ENCODE measurements at regions not wholly inside any gene's neighbourhood (a gene's known extent, or its start where the extent isn't known, plus 50 kb on each side); places are given as distances from the start of the nearest gene placed in this dataset.

DNA sequence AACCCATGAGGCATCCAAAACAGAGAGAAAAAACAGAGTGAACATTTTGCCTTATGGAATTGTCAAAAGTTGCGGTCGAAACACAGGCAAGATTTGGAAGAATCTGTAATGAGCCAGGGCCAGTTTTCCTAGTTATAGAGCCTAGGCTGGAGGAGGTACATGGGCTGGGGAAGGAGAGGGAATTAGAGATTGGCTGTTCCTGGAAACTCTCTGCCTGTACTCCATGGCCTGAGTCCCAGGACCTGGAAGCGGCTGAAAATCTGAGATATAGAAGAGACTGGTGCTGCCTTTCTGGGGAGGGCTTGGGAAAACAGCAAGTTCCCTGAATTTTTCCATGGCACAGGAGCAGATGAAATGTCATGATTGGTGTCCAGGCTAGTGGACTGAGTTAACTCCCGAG lies 122.8 kb upstream of the KLF12 start:
- peaks cover 46% of the 10 kb centered on the region for H3K36me3 Mint-ChIP-seq
- peaks cover 45% of the 10 kb centered on the region for H3K4me1 ChIP-seq (ENCODE audit: control insufficient read depth, insufficient read depth, low read length, poor library complexity, severe bottlenecking)
- peak overlapping the region in 3 of 4 donors; percentile 39 to 91 (median 48) for H3K4me3 Mint-ChIP-seq
- no peak overlapping the region for H3K27ac ChIP-seq (ENCODE audit: insufficient read depth, low read length, poor library complexity, severe bottlenecking)
- H3K9me3 Mint-ChIP-seq: peaks cover 0 to 6% (median 0%) of the 10 kb centered on the region in 7 donors
- peaks cover 52 to 87% (median 71%) of the 10 kb centered on the region in 4 donors for H3K4me1 Mint-ChIP-seq
- peaks cover 10% of the 10 kb centered on the region for H3K36me3 ChIP-seq (ENCODE audit: control insufficient read depth, insufficient read depth, low read length)
- no peaks in the 10 kb centered on the region for H3K27me3 ChIP-seq (ENCODE audit: control insufficient read depth, insufficient read depth, low read length)
- ATAC-seq (ENCODE audit: low read depth in 2 of 2) (no peak), DNase-seq (no peak)
- no peaks in the 10 kb centered on the region for H3K27me3 Mint-ChIP-seq
- H3K27ac Mint-ChIP-seq: peak overlapping the region; percentile 66 to 93 (median 78)
- H3K4me3 ChIP-seq (ENCODE audit: low read depth, low read length): peak overlapping the region; percentile 64
- H3K9me3 ChIP-seq (ENCODE audit: control insufficient read depth in 2 of 2, low read length in 2 of 2): no peaks in the 10 kb centered on the region

DNA sequence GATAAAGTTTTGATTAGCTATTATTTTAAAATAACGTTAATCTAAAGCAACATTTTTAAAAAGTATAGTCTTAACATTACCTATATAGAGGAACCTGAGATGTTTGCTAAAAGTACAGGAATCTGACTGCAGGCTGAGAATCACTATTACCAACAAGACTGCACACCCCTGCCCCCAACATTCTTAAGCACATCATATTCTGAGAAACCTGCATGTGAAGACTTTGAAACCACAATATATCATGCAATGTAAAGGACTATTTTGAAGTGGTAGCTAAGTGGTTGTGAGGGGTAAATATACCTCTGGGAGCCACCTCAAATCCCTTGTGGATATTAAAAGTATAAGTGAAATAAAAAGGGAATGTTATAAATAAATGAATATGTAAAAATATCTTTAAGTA lies 119.0 kb upstream of the KLF12 start:
- Mint-ChIP-seq H3K27ac (peak overlapping the region in 2 of 3 donors; percentile 95 to 99), H3K36me3 (peaks cover 40% of the 10 kb centered on the region), H3K27me3 (no peaks in the 10 kb centered on the region), H3K4me1 (peaks cover 47 to 97% (median 72%) of the 10 kb centered on the region in 4 donors), H3K9me3 (peaks cover 0 to 7% (median 0%) of the 10 kb centered on the region in 7 donors), H3K4me3 (peak overlapping the region in 3 of 4 donors; percentile 22 to 78 (median 45))
- Histone ChIP-seq H3K36me3 (ENCODE audit: control insufficient read depth, insufficient read depth, low read length) (peaks cover 10% of the 10 kb centered on the region), H3K4me3 (ENCODE audit: low read depth, low read length) (no peak overlapping the region), H3K4me1 (ENCODE audit: control insufficient read depth, insufficient read depth, low read length, poor library complexity, severe bottlenecking) (peaks cover 60% of the 10 kb centered on the region), H3K9me3 (ENCODE audit: control insufficient read depth in 2 of 2, low read length in 2 of 2) (no peaks in the 10 kb centered on the region), H3K27me3 (ENCODE audit: control insufficient read depth, insufficient read depth, low read length) (no peaks in the 10 kb centered on the region), H3K27ac (ENCODE audit: insufficient read depth, low read length, poor library complexity, severe bottlenecking) (no peak overlapping the region)
- ATAC-seq (ENCODE audit: low read depth in 2 of 2): peak; percentile 36 to 45
- DNase-seq: peak in 1 of 3 donors; percentile 65

DNA sequence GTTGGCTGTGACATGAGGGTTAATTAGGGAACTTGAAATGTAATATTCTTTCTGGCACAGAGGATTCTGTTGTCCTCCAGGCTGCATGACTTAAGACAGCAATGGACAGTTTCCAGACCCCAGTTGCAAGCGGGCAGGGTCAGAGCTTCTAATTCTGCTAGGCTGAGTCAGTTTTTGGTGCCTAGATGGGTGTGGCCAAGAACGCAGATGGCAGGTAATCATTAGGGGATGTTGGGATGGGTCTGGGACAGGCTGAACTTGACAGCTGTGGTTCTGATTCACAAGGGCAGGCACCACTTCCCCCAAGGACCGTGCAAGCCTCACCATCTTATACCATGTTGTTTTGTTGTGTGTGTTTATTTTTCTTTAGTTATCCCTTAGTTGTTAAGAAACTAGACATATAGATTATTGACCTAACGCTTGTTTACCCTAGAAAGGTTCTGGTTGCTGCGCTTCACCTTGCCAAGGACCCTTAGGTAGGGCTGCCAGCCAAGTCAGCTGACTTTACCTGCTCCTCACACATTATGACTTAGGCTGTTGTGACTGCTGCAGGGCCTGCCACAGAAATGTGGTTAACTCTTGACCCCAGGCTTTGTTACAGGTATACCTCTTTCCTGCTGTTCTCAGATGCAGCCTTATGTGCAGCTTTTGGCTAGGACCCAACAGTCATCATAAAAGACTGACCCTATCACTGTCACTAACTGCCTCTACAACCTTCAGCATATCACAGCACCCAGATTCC lies 117.7 kb upstream of the KLF12 start:
- Mint-ChIP-seq H3K27me3 (no peaks in the 10 kb centered on the region), H3K4me1 (peaks cover 47 to 96% (median 70%) of the 10 kb centered on the region in 4 donors), H3K4me3 (peak overlapping the region in 3 of 4 donors; percentile 49 to 82 (median 78)), H3K36me3 (peaks cover 32% of the 10 kb centered on the region), H3K27ac (peak overlapping the region; percentile 77 to 98 (median 95)), H3K9me3 (peaks cover 0 to 7% (median 0%) of the 10 kb centered on the region in 7 donors)
- no peaks in the 10 kb centered on the region for H3K27me3 ChIP-seq (ENCODE audit: control insufficient read depth, insufficient read depth, low read length)
- no peak overlapping the region for H3K27ac ChIP-seq (ENCODE audit: insufficient read depth, low read length, poor library complexity, severe bottlenecking)
- peaks cover 60% of the 10 kb centered on the region for H3K4me1 ChIP-seq (ENCODE audit: control insufficient read depth, insufficient read depth, low read length, poor library complexity, severe bottlenecking)
- ATAC-seq (ENCODE audit: low read depth in 2 of 2) (no peak), DNase-seq (no peak)
- no peaks in the 10 kb centered on the region for H3K9me3 ChIP-seq (ENCODE audit: control insufficient read depth in 2 of 2, low read length in 2 of 2)
- H3K4me3 ChIP-seq (ENCODE audit: low read depth, low read length): peak overlapping the region; percentile 43
- peaks cover 6% of the 10 kb centered on the region for H3K36me3 ChIP-seq (ENCODE audit: control insufficient read depth, insufficient read depth, low read length)

DNA sequence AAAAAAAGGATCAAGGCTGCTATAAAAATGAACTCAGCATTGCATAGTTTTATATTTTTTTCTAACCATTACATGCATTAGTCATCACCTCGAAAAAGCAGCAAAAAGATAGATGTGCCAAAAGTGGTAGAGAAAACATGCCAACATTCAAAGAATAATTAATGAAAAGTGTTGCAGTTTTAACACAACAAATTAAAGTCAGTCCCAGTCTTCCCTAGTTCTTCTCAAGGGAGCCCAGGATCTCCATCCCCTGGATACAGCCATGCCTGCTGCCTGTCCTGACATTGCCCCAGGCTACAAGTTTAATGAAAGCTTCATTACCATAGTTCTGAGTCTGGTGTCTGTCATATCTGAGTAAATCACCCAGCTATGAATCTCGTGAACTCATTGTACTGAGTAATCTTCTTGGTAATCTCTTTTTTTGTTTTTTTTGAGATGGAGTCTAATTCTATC lies 116.6 kb upstream of the KLF12 start:
- no peak overlapping the region for H3K27ac ChIP-seq (ENCODE audit: insufficient read depth, low read length, poor library complexity, severe bottlenecking)
- H3K36me3 ChIP-seq (ENCODE audit: control insufficient read depth, insufficient read depth, low read length): peaks cover 5% of the 10 kb centered on the region
- peaks cover 47 to 96% (median 68%) of the 10 kb centered on the region in 4 donors for H3K4me1 Mint-ChIP-seq
- no peaks in the 10 kb centered on the region for H3K9me3 ChIP-seq (ENCODE audit: control insufficient read depth in 2 of 2, low read length in 2 of 2)
- no peak for DNase-seq
- peaks cover 0 to 3% (median 0%) of the 10 kb centered on the region in 7 donors for H3K9me3 Mint-ChIP-seq
- H3K36me3 Mint-ChIP-seq: peaks cover 24% of the 10 kb centered on the region
- no peaks in the 10 kb centered on the region for H3K27me3 ChIP-seq (ENCODE audit: control insufficient read depth, insufficient read depth, low read length)
- no peaks in the 10 kb centered on the region for H3K27me3 Mint-ChIP-seq
- H3K27ac Mint-ChIP-seq: peak overlapping the region; percentile 28 to 98 (median 95)
- H3K4me1 ChIP-seq (ENCODE audit: control insufficient read depth, insufficient read depth, low read length, poor library complexity, severe bottlenecking): peaks cover 64% of the 10 kb centered on the region
- peak overlapping the region in 3 of 4 donors; percentile 22 to 78 (median 59) for H3K4me3 Mint-ChIP-seq
- ATAC-seq (ENCODE audit: low read depth in 2 of 2): peak; percentile 52 to 56
- no peak overlapping the region for H3K4me3 ChIP-seq (ENCODE audit: low read depth, low read length)

DNA sequence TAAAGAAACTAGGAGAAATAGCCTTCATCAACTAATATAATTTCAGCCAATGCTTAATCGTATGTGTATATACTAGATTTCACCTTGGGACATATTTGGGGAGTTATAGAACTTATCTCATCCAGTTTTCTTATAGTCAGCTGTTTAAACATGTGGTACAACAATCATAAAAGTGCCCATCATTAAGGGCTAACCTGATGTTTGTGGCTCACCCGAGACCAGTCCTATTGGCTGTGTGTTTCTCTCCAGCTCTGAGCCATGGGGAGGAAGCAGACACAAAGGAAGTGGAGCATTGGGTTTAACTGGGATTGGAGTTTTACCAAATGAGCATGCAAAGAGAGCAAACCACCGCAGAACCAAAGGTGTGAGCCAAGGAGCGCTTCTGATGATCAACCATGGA lies 114.3 kb upstream of the KLF12 start:
- peaks cover 0 to 3% (median 0%) of the 10 kb centered on the region in 7 donors for H3K9me3 Mint-ChIP-seq
- peaks cover 82% of the 10 kb centered on the region for H3K4me1 ChIP-seq (ENCODE audit: control insufficient read depth, insufficient read depth, low read length, poor library complexity, severe bottlenecking)
- H3K9me3 ChIP-seq (ENCODE audit: control insufficient read depth in 2 of 2, low read length in 2 of 2): no peaks in the 10 kb centered on the region
- H3K27ac Mint-ChIP-seq: peak overlapping the region; percentile 28 to 98 (median 95)
- H3K36me3 Mint-ChIP-seq: peaks cover 20% of the 10 kb centered on the region
- no peaks in the 10 kb centered on the region for H3K27me3 ChIP-seq (ENCODE audit: control insufficient read depth, insufficient read depth, low read length)
- H3K36me3 ChIP-seq (ENCODE audit: control insufficient read depth, insufficient read depth, low read length): peaks cover 3% of the 10 kb centered on the region
- H3K4me1 Mint-ChIP-seq: peaks cover 58 to 97% (median 76%) of the 10 kb centered on the region in 4 donors
- ATAC-seq (ENCODE audit: low read depth in 2 of 2): no peak
- H3K4me3 ChIP-seq (ENCODE audit: low read depth, low read length): peak overlapping the region; percentile 81
- no peak for DNase-seq
- peak overlapping the region in 3 of 4 donors; percentile 59 to 82 (median 61) for H3K4me3 Mint-ChIP-seq
- H3K27me3 Mint-ChIP-seq: no peaks in the 10 kb centered on the region
- H3K27ac ChIP-seq (ENCODE audit: insufficient read depth, low read length, poor library complexity, severe bottlenecking): peak overlapping the region; percentile 72

DNA sequence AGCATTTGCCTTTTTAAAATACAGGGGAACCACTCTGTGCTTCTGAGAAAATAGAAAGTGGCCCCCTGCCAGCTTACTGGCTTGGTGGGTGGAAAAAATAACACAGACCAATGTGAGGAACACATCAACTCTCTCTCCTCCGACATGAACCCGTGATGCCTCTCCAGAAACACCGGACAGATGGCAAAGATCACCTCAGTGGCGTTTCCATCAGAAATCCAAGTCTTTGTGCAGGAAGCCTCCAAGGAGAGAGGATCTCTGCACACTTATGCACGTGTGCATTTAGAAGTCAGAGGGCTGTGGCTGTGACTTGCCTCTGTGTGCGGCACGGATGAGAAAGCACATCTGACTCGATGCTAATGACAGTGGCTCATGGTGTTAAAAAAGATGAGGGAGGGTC lies 112.3 kb upstream of the KLF12 start:
- peak overlapping the region; percentile 72 for H3K27ac ChIP-seq (ENCODE audit: insufficient read depth, low read length, poor library complexity, severe bottlenecking)

DNA sequence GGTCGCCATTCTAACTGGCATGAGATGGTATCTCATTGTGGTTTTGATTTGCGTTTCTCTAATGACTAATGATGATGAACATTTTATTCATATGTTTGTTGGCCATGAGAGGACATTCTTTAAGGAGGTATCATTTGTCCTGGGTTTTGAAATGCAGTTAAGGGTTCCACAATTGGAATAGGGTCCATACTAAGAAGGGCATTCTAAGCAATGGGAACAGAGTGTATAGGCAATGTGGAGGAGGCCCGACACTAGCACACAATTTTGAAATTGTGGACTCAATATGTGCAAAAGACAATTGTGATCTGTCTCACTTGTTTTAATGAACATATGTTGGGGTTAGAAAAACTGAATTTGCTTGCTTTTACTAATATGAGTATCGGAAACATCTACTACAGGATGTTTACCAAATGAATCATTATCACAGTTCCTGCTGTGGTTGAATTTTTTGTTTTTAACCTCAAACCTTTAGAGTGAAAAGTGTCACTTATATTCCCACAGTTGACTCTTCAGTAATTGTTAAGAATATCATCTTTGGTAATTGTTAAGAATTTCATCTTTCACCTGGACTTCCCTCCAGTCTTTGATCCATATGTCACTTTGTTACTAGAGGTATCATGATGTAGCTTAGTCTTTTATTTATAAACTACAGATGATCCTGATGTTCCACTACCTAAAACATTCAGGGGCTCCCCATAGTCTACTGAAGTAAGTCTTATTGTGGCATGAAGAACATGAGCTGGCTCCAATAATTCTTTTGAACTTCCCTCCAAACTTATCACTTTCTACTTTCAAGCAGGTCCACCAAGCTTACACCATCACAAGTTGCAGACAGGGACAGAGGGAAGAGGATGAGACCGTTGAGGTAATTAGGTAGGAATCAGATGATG lies 109.7 kb upstream of the KLF12 start:
- peak overlapping the region; percentile 93 to 97 (median 95) for H3K27ac Mint-ChIP-seq
- Histone ChIP-seq H3K4me1 (ENCODE audit: control insufficient read depth, insufficient read depth, low read length, poor library complexity, severe bottlenecking) (peaks cover 63% of the 10 kb centered on the region), H3K4me3 (ENCODE audit: low read depth, low read length) (peak overlapping the region; percentile 81), H3K27me3 (ENCODE audit: control insufficient read depth, insufficient read depth, low read length) (no peaks in the 10 kb centered on the region), H3K27ac (ENCODE audit: insufficient read depth, low read length, poor library complexity, severe bottlenecking) (peak overlapping the region; percentile 72), H3K9me3 (ENCODE audit: control insufficient read depth in 2 of 2, low read length in 2 of 2) (no peaks in the 10 kb centered on the region), H3K36me3 (ENCODE audit: control insufficient read depth, insufficient read depth, low read length) (peaks cover 3% of the 10 kb centered on the region)
- DNase-seq (peak in 2 of 3 donors; percentile 71 to 73), ATAC-seq (ENCODE audit: low read depth in 2 of 2) (peak; percentile 79 to 84)
- peaks cover 26% of the 10 kb centered on the region for H3K36me3 Mint-ChIP-seq
- peaks cover 50 to 76% (median 61%) of the 10 kb centered on the region in 4 donors for H3K4me1 Mint-ChIP-seq
- H3K27me3 Mint-ChIP-seq: no peaks in the 10 kb centered on the region
- peak overlapping the region; percentile 72 to 93 (median 80) for H3K4me3 Mint-ChIP-seq
- peaks cover 0 to 8% (median 4%) of the 10 kb centered on the region in 7 donors for H3K9me3 Mint-ChIP-seq

More for the DNA sequence above, 112.3 kb upstream of the KLF12 start:
- Histone ChIP-seq H3K36me3 (ENCODE audit: control insufficient read depth, insufficient read depth, low read length) (peaks cover 3% of the 10 kb centered on the region), H3K27me3 (ENCODE audit: control insufficient read depth, insufficient read depth, low read length) (no peaks in the 10 kb centered on the region), H3K4me1 (ENCODE audit: control insufficient read depth, insufficient read depth, low read length, poor library complexity, severe bottlenecking) (peaks cover 76% of the 10 kb centered on the region), H3K4me3 (ENCODE audit: low read depth, low read length) (peak overlapping the region; percentile 81), H3K9me3 (ENCODE audit: control insufficient read depth in 2 of 2, low read length in 2 of 2) (no peaks in the 10 kb centered on the region)
- Mint-ChIP-seq H3K9me3 (peaks cover 0 to 5% (median 3%) of the 10 kb centered on the region in 7 donors), H3K27ac (peak overlapping the region; percentile 93 to 97 (median 95)), H3K27me3 (no peaks in the 10 kb centered on the region), H3K36me3 (peaks cover 34% of the 10 kb centered on the region), H3K4me3 (peak overlapping the region; percentile 0 to 85 (median 74)), H3K4me1 (peaks cover 58 to 98% (median 75%) of the 10 kb centered on the region in 4 donors)
- DNase-seq: peak in 1 of 3 donors; percentile 31
- peak; percentile 43 to 45 for ATAC-seq (ENCODE audit: low read depth in 2 of 2)
